GM19395 (cell line): ENCODE measurements at regions not wholly inside any gene's neighbourhood (a gene's known extent, or its start where the extent isn't known, plus 50 kb on each side); places are given as distances from the start of the nearest gene placed in this dataset.
A peak's percentile ranks its signal among the peaks of the same experiment; 100 is the strongest.

Source experiments
- ATAC-seq: cut with Tn5 transposase; IDR thresholded peaks from one replicate; pipeline ENCODE4 v1.9.1; 2021; ENCODE audit warnings: mild to moderate bottlenecking, moderate library complexity; ENCODE audit not compliant: unreplicated experiment

GRCh38 chr12:84807249-84807648, 105.3 kb downstream of the SLC6A15 start:
- ATAC-seq, result no peak

GRCh38 chr12:84805474-84805858, 107.1 kb downstream of the SLC6A15 start:
- ATAC-seq, result no peak

GRCh38 chr12:84804691-84805473, 107.7 kb downstream of the SLC6A15 start:
- ATAC-seq, result peak; percentile 57

- no peak for ATAC-seq
Measured at GRCh38 chr12:84803661-84804060, 108.9 kb downstream of the SLC6A15 start.

GRCh38 chr12:84802161-84802560, 110.4 kb downstream of the SLC6A15 start:
- ATAC-seq, result no peak

GRCh38 chr12:84793558-84794367, 118.8 kb downstream of the SLC6A15 start:
- ATAC-seq, result no peak

- ATAC-seq, result no peak
Measured at GRCh38 chr12:84791444-84791843, 121.2 kb downstream of the SLC6A15 start.

- no peak for ATAC-seq
Measured at GRCh38 chr12:84789184-84789583, 123.4 kb downstream of the SLC6A15 start.

GRCh38 chr12:84787253-84787652, 125.3 kb downstream of the SLC6A15 start:
- ATAC-seq, result no peak

- ATAC-seq, result no peak
Measured at GRCh38 chr12:84786622-84787021, 126.0 kb downstream of the SLC6A15 start.

GRCh38 chr12:84785951-84786350, 126.6 kb downstream of the SLC6A15 start:
- ATAC-seq, result no peak

GRCh38 chr12:84785281-84785680, 127.3 kb downstream of the SLC6A15 start:
- no peak for ATAC-seq

GRCh38 chr12:84779169-84779568, 133.4 kb downstream of the SLC6A15 start:
- ATAC-seq, result no peak

- no peak for ATAC-seq
Measured at GRCh38 chr12:84772281-84772680, 140.3 kb downstream of the SLC6A15 start.

- no peak for ATAC-seq
Measured at GRCh38 chr12:84767079-84767478, 145.5 kb downstream of the SLC6A15 start.

GRCh38 chr12:84766375-84766774, 146.2 kb downstream of the SLC6A15 start:
- no peak for ATAC-seq

GRCh38 chr12:84764001-84764400, 148.6 kb downstream of the SLC6A15 start:
- ATAC-seq, result no peak

- no peak for ATAC-seq
Measured at GRCh38 chr12:84763107-84763506, 149.5 kb downstream of the SLC6A15 start.

GRCh38 chr12:84760091-84760865, 152.3 kb downstream of the SLC6A15 start:
- ATAC-seq, result no peak

GRCh38 chr12:84757978-84758377, 154.6 kb downstream of the SLC6A15 start:
- ATAC-seq, result no peak

- ATAC-seq, result no peak
Measured at GRCh38 chr12:84756961-84757360, 155.6 kb downstream of the SLC6A15 start.
